Loucy (cell line): ENCODE measurements at regions not wholly inside any gene's neighbourhood (a gene's known extent, or its start where the extent isn't known, plus 50 kb on each side); places are given as distances from the start of the nearest gene placed in this dataset.

Source experiments
- H2AFZ ChIP-seq: fragments of 200-600 bp; sonication (generic); 2 replicates; pipeline ENCODE4 v1.6.0; 2016; ENCODE audit warnings: antibody characterized with exemption, mild to moderate bottlenecking, low read length, moderate library complexity
- H3F3A ChIP-seq: fragments of 200-600 bp; 2 replicates; pipeline ENCODE4 v1.6.0; 2016; ENCODE audit warnings: antibody characterized with exemption, low read depth, mild to moderate bottlenecking
- H3K27me3 ChIP-seq: fragments of 200-600 bp; sonication (generic); 2 replicates; pipeline ENCODE4 v1.6.1; 2014; ENCODE audit warnings: low read length, mild to moderate bottlenecking; ENCODE audit not compliant: insufficient read depth, poor library complexity, severe bottlenecking
- H3K36me3 ChIP-seq: fragments of 200-600 bp; sonication (generic); 2 replicates; pipeline ENCODE4 v1.6.1; 2016; ENCODE audit warnings: low read length; ENCODE audit not compliant: insufficient read depth
- H3K4me1 ChIP-seq: fragments of 200-600 bp; sonication (generic); 2 replicates; pipeline ENCODE4 v1.5.1; 2014; ENCODE audit warnings: low read length, mild to moderate bottlenecking; ENCODE audit not compliant: insufficient read depth, poor library complexity, severe bottlenecking
- H3K4me2 ChIP-seq: fragments of 200-600 bp; sonication (generic); 2 replicates; pipeline ENCODE4 v1.6.0; 2014; ENCODE audit warnings: antibody characterized with exemption, low read length, low read depth, mild to moderate bottlenecking; ENCODE audit not compliant: poor library complexity, severe bottlenecking
- H3K4me3 ChIP-seq: fragments of 200-600 bp; sonication (generic); 2 replicates; pipeline ENCODE4 v1.5.1; 2014; ENCODE audit warnings: low read length, mild to moderate bottlenecking, mixed read lengths; ENCODE audit not compliant: poor library complexity, severe bottlenecking
- H3K79me2 ChIP-seq: fragments of 200-600 bp; sonication (generic); 2 replicates; pipeline ENCODE4 v1.6.1; 2014; ENCODE audit warnings: low read length; ENCODE audit not compliant: insufficient read depth
- H3K9ac ChIP-seq: fragments of 200-600 bp; sonication (generic); 2 replicates; pipeline ENCODE4 v1.6.0; 2014; ENCODE audit warnings: mild to moderate bottlenecking, low read depth, low read length, moderate library complexity; ENCODE audit not compliant: poor library complexity, severe bottlenecking
- H3K9me2 ChIP-seq: fragments of 200-600 bp; sonication (generic); replicated peaks from 2 replicates; pipeline ENCODE4 v1.6.1; 2016; ENCODE audit warnings: low read depth, low read length, mixed read lengths
- H3K9me3 ChIP-seq: fragments of 200-600 bp; sonication (generic); 2 replicates; pipeline ENCODE4 v1.6.1; 2014; ENCODE audit warnings: mild to moderate bottlenecking, antibody characterized with exemption, low read length, low read depth; ENCODE audit not compliant: insufficient read depth
- H4K20me1 ChIP-seq: fragments of 200-600 bp; sonication (generic); 2 replicates; pipeline ENCODE4 v1.6.0; 2014; ENCODE audit warnings: antibody characterized with exemption, low read length, mild to moderate bottlenecking; ENCODE audit not compliant: insufficient read depth, poor library complexity, severe bottlenecking
- CTCF ChIP-seq: fragments of 200-600 bp; sonication (generic); conservative IDR thresholded peaks from 2 replicates; pipeline ENCODE4 v1.5.1; 2014; ENCODE audit warnings: mild to moderate bottlenecking, antibody characterized with exemption, low read length
- EZH2phosphoT487 ChIP-seq: fragments of 200-600 bp; IDR thresholded peaks from 2 replicates; pipeline ENCODE4 v1.6.1; 2018; ENCODE audit warnings: antibody characterized with exemption, mild to moderate bottlenecking, moderate library complexity, borderline replicate concordance

GRCh38 chr19:21611659-21612402, 106.4 kb downstream of the ZNF429 start:
- no peaks in the 10 kb centered on the region for H3K9me2 ChIP-seq
- no peaks in the 10 kb centered on the region for H3K27me3 ChIP-seq
- H3K36me3 ChIP-seq, result no peaks in the 10 kb centered on the region
- H4K20me1 ChIP-seq, result no peaks in the 10 kb centered on the region
- H2AFZ ChIP-seq, result no peak overlapping the region
- H3K4me3 ChIP-seq, result peak overlapping the region; percentile 39
- no peaks in the 10 kb centered on the region for H3K9me3 ChIP-seq
- H3K79me2 ChIP-seq, result no peaks in the 10 kb centered on the region
- no peak for TF ChIP-seq CTCF
- TF ChIP-seq EZH2phosphoT487, result no peak
- H3K9ac ChIP-seq, result peak overlapping the region; percentile 21
- peak overlapping the region; percentile 64 for H3K4me2 ChIP-seq
- H3F3A ChIP-seq, result no peaks in the 10 kb centered on the region
- H3K4me1 ChIP-seq, result peaks cover 31% of the 10 kb centered on the region

GRCh38 chr19:21610787-21611186, 105.4 kb downstream of the ZNF429 start:
- no peaks in the 10 kb centered on the region for H3K9me3 ChIP-seq
- no peaks in the 10 kb centered on the region for H3K79me2 ChIP-seq
- H3K4me3 ChIP-seq, result no peak overlapping the region
- no peaks in the 10 kb centered on the region for H3K27me3 ChIP-seq
- H3K9ac ChIP-seq, result no peak overlapping the region
- no peaks in the 10 kb centered on the region for H3K9me2 ChIP-seq
- no peaks in the 10 kb centered on the region for H3F3A ChIP-seq
- H3K36me3 ChIP-seq, result no peaks in the 10 kb centered on the region
- peak overlapping the region; percentile 64 for H3K4me2 ChIP-seq
- no peaks in the 10 kb centered on the region for H4K20me1 ChIP-seq
- H3K4me1 ChIP-seq, result peaks cover 31% of the 10 kb centered on the region
- TF ChIP-seq CTCF (no peak), EZH2phosphoT487 (no peak)
- no peak overlapping the region for H2AFZ ChIP-seq

GRCh38 chr19:21610341-21610740, 104.9 kb downstream of the ZNF429 start:
- H3K36me3 ChIP-seq, result no peaks in the 10 kb centered on the region
- TF ChIP-seq EZH2phosphoT487 (no peak), CTCF (no peak)
- no peaks in the 10 kb centered on the region for H3F3A ChIP-seq
- H3K79me2 ChIP-seq, result no peaks in the 10 kb centered on the region
- H3K4me3 ChIP-seq, result no peak overlapping the region
- no peak overlapping the region for H3K9ac ChIP-seq
- no peaks in the 10 kb centered on the region for H3K9me3 ChIP-seq
- peaks cover 31% of the 10 kb centered on the region for H3K4me1 ChIP-seq
- H3K9me2 ChIP-seq, result no peaks in the 10 kb centered on the region
- H2AFZ ChIP-seq, result no peak overlapping the region
- peak overlapping the region; percentile 64 for H3K4me2 ChIP-seq
- H3K27me3 ChIP-seq, result no peaks in the 10 kb centered on the region
- no peaks in the 10 kb centered on the region for H4K20me1 ChIP-seq
